HEK293 (cell line): ENCODE measurements at regions not wholly inside any gene's neighbourhood (a gene's known extent, or its start where the extent isn't known, plus 50 kb on each side); places are given as distances from the start of the nearest gene placed in this dataset.
A peak's percentile ranks its signal among the peaks of the same experiment; 100 is the strongest.

ENCODE experiments used
- CTCF ChIA-PET: fragments of 350-600 bp; formaldehyde crosslinking; extraction: SDS; loops from one replicate; lab custom pipeline; 2021; ENCODE audit warnings: antibody characterized with exemption; lab: Yijun Ruan, JAX
- POLR2A ChIA-PET: fragments of 300-600 bp; formaldehyde crosslinking; extraction: SDS; loops from one replicate; lab custom pipeline; 2020; ENCODE audit warnings: antibody characterized with exemption, inconsistent platforms; lab: Yijun Ruan, JAX
- H3K27ac ChIP-seq: fragments of 200-500 bp; sonication (Bioruptor generic); 2 replicates; pipeline ENCODE4 v1.5.1; 2014; ENCODE audit warnings: low read depth, low read length, control low read depth, inconsistent platforms; ENCODE audit errors: extremely low read depth
- H3K36me3 ChIP-seq, 2 experiments: fragments of 200-500 bp in 1 of 2; sonication (Bioruptor generic) in 1 of 2; 1 replicate in 1 of 2; 2 replicates in 1 of 2; pipeline ENCODE4 v1.5.1; 2014 to 2017; ENCODE audit warnings: inconsistent platforms in 2 of 2, low read length in 2 of 2; ENCODE audit not compliant: control insufficient read depth in 2 of 2, insufficient read depth in 1 of 2
- H3K4me1 ChIP-seq: fragments of 200-500 bp; sonication (Bioruptor generic); 2 replicates; pipeline ENCODE4 v1.5.1; 2014; ENCODE audit warnings: mild to moderate bottlenecking, low read length, inconsistent platforms; ENCODE audit not compliant: control insufficient read depth, insufficient read depth
- H3K4me3 ChIP-seq: 2 replicates; pipeline ENCODE4 v1.5.1; 2011; ENCODE audit warnings: low read depth, mild to moderate bottlenecking, control low read depth, low read length, moderate library complexity
- H3K9me3 ChIP-seq: fragments of 200-500 bp; sonication (Bioruptor generic); 2 replicates; pipeline ENCODE4 v1.5.1; 2014; ENCODE audit warnings: low read depth, low read length, inconsistent platforms; ENCODE audit not compliant: control insufficient read depth, insufficient read depth
- GFI1B ChIP-seq: fragments of 450-650 bp; formaldehyde crosslinking; IDR thresholded peaks from 2 replicates; pipeline ENCODE4 v1.5.1; 2016; ENCODE audit warnings: missing biosample characterization, missing genetic modification characterization
- GLI4 ChIP-seq: fragments of 450-650 bp; formaldehyde crosslinking; IDR thresholded peaks from 2 replicates; pipeline ENCODE4 v1.5.1; 2016; ENCODE audit warnings: missing biosample characterization, missing genetic modification characterization
- KLF16 ChIP-seq: fragments of 450-650 bp; formaldehyde crosslinking; IDR thresholded peaks from 2 replicates; pipeline ENCODE4 v1.5.1; 2017; ENCODE audit warnings: missing biosample characterization, missing genetic modification characterization
- REPIN1 ChIP-seq: fragments of 450-650 bp; formaldehyde crosslinking; IDR thresholded peaks from 2 replicates; pipeline ENCODE4 v1.5.1; 2017; ENCODE audit warnings: missing biosample characterization, missing genetic modification characterization, low read depth
- SETDB1 ChIP-seq: IDR thresholded peaks from one replicate; pipeline ENCODE4 v1.6.1; 2017; ENCODE audit warnings: mild to moderate bottlenecking, low read length, moderate library complexity, mixed read lengths; ENCODE audit not compliant: insufficient read length
- SP3 ChIP-seq: fragments of 450-650 bp; formaldehyde crosslinking; IDR thresholded peaks from 2 replicates; pipeline ENCODE4 v1.5.1; 2016; ENCODE audit warnings: missing biosample characterization, missing genetic modification characterization
- WT1 ChIP-seq: fragments of 450-650 bp; formaldehyde crosslinking; IDR thresholded peaks from 2 replicates; pipeline ENCODE4 v1.5.1; 2016; ENCODE audit warnings: missing biosample characterization, missing genetic modification characterization
- YY2 ChIP-seq: fragments of 450-650 bp; formaldehyde crosslinking; IDR thresholded peaks from 2 replicates; pipeline ENCODE4 v1.5.1; 2016; ENCODE audit warnings: missing biosample characterization, missing genetic modification characterization
- ZNF138 ChIP-seq: fragments of 450-650 bp; formaldehyde crosslinking; IDR thresholded peaks from 2 replicates; pipeline ENCODE4 v1.5.1; 2016; ENCODE audit warnings: missing biosample characterization, missing genetic modification characterization, borderline replicate concordance
- ZNF155 ChIP-seq: fragments of 450-650 bp; formaldehyde crosslinking; IDR thresholded peaks from 2 replicates; pipeline ENCODE4 v1.5.1; 2016; ENCODE audit warnings: missing biosample characterization, missing genetic modification characterization
- ZNF202 ChIP-seq: fragments of 450-650 bp; formaldehyde crosslinking; IDR thresholded peaks from 2 replicates; pipeline ENCODE4 v1.5.1; 2016; ENCODE audit warnings: missing biosample characterization, missing genetic modification characterization, borderline replicate concordance
- ZNF239 ChIP-seq: fragments of 450-650 bp; formaldehyde crosslinking; IDR thresholded peaks from 2 replicates; pipeline ENCODE4 v1.5.1; 2016; ENCODE audit warnings: missing biosample characterization, missing genetic modification characterization
- ZNF266 ChIP-seq: fragments of 450-650 bp; formaldehyde crosslinking; IDR thresholded peaks from 2 replicates; pipeline ENCODE4 v1.5.1; 2016; ENCODE audit warnings: missing biosample characterization, missing genetic modification characterization, low read depth
- ZNF473 ChIP-seq: fragments of 450-650 bp; formaldehyde crosslinking; IDR thresholded peaks from 2 replicates; pipeline ENCODE4 v1.5.1; 2017; ENCODE audit warnings: missing biosample characterization, missing genetic modification characterization
- ZNF561 ChIP-seq: fragments of 450-650 bp; IDR thresholded peaks from 2 replicates; pipeline ENCODE4 v1.5.1; 2018; ENCODE audit warnings: missing biosample characterization, missing genetic modification characterization, borderline replicate concordance
- ZNF585B ChIP-seq: fragments of 450-650 bp; formaldehyde crosslinking; IDR thresholded peaks from 2 replicates; pipeline ENCODE4 v1.5.1; 2016; ENCODE audit warnings: missing biosample characterization, missing genetic modification characterization
- ZNF658 ChIP-seq: fragments of 450-650 bp; formaldehyde crosslinking; IDR thresholded peaks from 2 replicates; pipeline ENCODE4; 2016; ENCODE audit warnings: missing biosample characterization, missing genetic modification characterization
- ZNF785 ChIP-seq: fragments of 450-650 bp; formaldehyde crosslinking; IDR thresholded peaks from 2 replicates; pipeline ENCODE4 v1.5.1; 2016; ENCODE audit warnings: missing biosample characterization, missing genetic modification characterization
- TF ChIP-seq, protein P1 (sequence below): fragments of 450-650 bp; formaldehyde crosslinking; IDR thresholded peaks from 2 replicates; pipeline ENCODE4 v1.5.1; 2017; ENCODE audit warnings: missing biosample characterization, missing genetic modification characterization
- TF ChIP-seq, protein P2 (sequence below): fragments of 450-650 bp; formaldehyde crosslinking; IDR thresholded peaks from 2 replicates; pipeline ENCODE4 v1.5.1; 2017; ENCODE audit warnings: missing biosample characterization, mild to moderate bottlenecking, missing genetic modification characterization, moderate library complexity
- TF ChIP-seq, protein P3 (sequence below): fragments of 450-650 bp; formaldehyde crosslinking; conservative IDR thresholded peaks from 2 replicates; pipeline ENCODE4 v1.5.1; 2016; ENCODE audit warnings: low read depth, missing biosample characterization, missing genetic modification characterization
- TF ChIP-seq, protein P4 (sequence below): fragments of 450-650 bp; formaldehyde crosslinking; IDR thresholded peaks from 2 replicates; pipeline ENCODE4 v1.5.1; 2016; ENCODE audit warnings: missing biosample characterization, missing genetic modification characterization, low read depth
- TF ChIP-seq, protein P5 (sequence below): fragments of 450-650 bp; formaldehyde crosslinking; optimal IDR thresholded peaks from 2 replicates; pipeline ENCODE3; 2016; ENCODE audit warnings: missing biosample characterization, mild to moderate bottlenecking, missing genetic modification characterization
- TF ChIP-seq, protein P6 (sequence below): fragments of 450-650 bp; formaldehyde crosslinking; IDR thresholded peaks from 2 replicates; pipeline ENCODE4; 2016; ENCODE audit warnings: missing biosample characterization, missing genetic modification characterization
- TF ChIP-seq, protein P7 (sequence below): fragments of 450-650 bp; formaldehyde crosslinking; IDR thresholded peaks from 2 replicates; pipeline ENCODE4 v1.5.1; 2016; ENCODE audit warnings: missing biosample characterization, missing genetic modification characterization

DNA sequence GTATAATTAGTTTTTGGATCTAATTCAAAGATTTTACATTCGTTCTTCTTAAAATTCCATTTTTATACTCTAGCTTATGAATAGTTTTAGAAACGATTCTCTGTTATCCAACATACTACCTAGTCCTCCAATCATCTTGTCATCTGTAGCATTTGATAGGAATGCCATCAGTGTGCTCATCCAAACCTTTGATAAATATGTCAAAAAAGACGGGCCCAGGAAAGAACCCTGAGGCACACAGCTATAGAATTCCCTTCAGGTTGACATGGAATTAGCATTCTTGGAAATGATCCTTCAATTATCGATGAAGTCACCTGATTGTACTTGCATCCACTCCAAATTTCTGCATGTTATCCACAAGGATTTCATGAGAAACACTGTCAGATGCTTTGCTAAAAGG lies 64.8 kb upstream of the EFNA5 start (continued):
- TF ChIP-seq, protein P1, sequence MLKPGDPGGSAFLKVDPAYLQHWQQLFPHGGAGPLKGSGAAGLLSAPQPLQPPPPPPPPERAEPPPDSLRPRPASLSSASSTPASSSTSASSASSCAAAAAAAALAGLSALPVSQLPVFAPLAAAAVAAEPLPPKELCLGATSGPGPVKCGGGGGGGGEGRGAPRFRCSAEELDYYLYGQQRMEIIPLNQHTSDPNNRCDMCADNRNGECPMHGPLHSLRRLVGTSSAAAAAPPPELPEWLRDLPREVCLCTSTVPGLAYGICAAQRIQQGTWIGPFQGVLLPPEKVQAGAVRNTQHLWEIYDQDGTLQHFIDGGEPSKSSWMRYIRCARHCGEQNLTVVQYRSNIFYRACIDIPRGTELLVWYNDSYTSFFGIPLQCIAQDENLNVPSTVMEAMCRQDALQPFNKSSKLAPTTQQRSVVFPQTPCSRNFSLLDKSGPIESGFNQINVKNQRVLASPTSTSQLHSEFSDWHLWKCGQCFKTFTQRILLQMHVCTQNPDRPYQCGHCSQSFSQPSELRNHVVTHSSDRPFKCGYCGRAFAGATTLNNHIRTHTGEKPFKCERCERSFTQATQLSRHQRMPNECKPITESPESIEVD (tag by site-specific recombination), result no peak
- TF ChIP-seq GFI1B (no peak), ZNF239 (tag by site-specific recombination) (no peak), ZNF561 (tag by site-specific recombination) (no peak), ZNF266 (tag by site-specific recombination) (no peak), ZNF138 (no peak), ZNF473 (no peak), ZNF785 (tag by site-specific recombination) (no peak), ZNF202 (tag by site-specific recombination) (no peak), YY2 (no peak), REPIN1 (tag by site-specific recombination) (no peak)
- TF ChIP-seq, protein P2, sequence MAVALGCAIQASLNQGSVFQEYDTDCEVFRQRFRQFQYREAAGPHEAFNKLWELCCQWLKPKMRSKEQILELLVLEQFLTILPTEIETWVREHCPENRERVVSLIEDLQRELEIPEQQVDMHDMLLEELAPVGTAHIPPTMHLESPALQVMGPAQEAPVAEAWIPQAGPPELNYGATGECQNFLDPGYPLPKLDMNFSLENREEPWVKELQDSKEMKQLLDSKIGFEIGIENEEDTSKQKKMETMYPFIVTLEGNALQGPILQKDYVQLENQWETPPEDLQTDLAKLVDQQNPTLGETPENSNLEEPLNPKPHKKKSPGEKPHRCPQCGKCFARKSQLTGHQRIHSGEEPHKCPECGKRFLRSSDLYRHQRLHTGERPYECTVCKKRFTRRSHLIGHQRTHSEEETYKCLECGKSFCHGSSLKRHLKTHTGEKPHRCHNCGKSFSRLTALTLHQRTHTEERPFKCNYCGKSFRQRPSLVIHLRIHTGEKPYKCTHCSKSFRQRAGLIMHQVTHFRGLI (tag by site-specific recombination), result no peak
- TF ChIP-seq, protein P3, sequence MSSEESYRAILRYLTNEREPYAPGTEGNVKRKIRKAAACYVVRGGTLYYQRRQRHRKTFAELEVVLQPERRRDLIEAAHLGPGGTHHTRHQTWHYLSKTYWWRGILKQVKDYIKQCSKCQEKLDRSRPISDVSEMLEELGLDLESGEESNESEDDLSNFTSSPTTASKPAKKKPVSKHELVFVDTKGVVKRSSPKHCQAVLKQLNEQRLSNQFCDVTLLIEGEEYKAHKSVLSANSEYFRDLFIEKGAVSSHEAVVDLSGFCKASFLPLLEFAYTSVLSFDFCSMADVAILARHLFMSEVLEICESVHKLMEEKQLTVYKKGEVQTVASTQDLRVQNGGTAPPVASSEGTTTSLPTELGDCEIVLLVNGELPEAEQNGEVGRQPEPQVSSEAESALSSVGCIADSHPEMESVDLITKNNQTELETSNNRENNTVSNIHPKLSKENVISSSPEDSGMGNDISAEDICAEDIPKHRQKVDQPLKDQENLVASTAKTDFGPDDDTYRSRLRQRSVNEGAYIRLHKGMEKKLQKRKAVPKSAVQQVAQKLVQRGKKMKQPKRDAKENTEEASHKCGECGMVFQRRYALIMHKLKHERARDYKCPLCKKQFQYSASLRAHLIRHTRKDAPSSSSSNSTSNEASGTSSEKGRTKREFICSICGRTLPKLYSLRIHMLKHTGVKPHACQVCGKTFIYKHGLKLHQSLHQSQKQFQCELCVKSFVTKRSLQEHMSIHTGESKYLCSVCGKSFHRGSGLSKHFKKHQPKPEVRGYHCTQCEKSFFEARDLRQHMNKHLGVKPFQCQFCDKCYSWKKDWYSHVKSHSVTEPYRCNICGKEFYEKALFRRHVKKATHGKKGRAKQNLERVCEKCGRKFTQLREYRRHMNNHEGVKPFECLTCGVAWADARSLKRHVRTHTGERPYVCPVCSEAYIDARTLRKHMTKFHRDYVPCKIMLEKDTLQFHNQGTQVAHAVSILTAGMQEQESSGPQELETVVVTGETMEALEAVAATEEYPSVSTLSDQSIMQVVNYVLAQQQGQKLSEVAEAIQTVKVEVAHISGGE (tag by site-specific recombination), result no peak

DNA sequence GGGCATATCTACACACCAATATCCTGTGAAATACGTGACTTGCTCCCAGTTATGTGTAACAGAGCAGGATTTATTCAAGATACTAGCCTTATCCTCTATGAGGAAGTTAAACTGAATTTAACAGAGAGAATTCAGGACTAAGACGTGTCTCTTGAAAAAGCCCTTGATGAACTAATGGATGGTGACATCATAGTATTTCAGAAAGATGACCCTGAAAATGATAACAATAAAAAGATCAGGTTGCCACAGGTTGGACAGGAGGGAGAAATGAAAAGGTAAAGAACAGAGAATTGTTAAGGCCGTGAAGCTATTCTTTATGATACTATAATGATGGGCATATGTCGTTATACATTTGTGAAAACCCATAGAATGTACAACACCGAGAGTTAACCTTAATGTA lies 56.2 kb upstream of the EFNA5 start:
- Histone ChIP-seq H3K36me3 (no peaks in the 10 kb centered on the region), H3K9me3 (no peaks in the 10 kb centered on the region), H3K4me3 (no peak overlapping the region), H3K4me1 (no peaks in the 10 kb centered on the region), H3K27ac (no peak overlapping the region)
- ChIA-PET POLR2A (no interaction called here), CTCF (no interaction called here)
- TF ChIP-seq, protein P4, sequence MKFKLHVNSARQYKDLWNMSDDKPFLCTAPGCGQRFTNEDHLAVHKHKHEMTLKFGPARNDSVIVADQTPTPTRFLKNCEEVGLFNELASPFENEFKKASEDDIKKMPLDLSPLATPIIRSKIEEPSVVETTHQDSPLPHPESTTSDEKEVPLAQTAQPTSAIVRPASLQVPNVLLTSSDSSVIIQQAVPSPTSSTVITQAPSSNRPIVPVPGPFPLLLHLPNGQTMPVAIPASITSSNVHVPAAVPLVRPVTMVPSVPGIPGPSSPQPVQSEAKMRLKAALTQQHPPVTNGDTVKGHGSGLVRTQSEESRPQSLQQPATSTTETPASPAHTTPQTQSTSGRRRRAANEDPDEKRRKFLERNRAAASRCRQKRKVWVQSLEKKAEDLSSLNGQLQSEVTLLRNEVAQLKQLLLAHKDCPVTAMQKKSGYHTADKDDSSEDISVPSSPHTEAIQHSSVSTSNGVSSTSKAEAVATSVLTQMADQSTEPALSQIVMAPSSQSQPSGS (tag by site-specific recombination), result 0 out of 2 replicates have a peak, but pooled peaks have one; percentile 51
- TF ChIP-seq SP3 (tag by site-specific recombination), result no peak
- no peak for TF ChIP-seq GLI4 (tag by site-specific recombination)

DNA sequence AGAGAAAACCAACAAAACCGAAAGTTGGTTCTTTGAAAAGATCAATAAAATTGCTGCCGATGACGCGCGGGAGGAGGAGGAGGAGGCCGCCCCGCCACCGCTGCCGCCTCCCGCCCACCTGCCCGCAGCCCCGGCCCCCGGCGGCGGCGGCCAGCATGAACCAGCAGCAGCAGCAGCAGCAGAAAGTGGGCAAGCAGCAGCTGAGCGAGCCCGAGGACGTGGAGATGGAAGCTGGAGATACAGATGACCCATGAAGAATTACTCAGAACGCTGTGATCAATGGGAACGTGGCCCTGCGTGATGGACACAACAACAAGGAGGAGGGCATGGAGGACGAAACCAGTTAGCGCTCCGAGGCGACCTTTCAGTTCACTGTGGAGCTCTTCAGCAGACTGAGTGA lies 53.9 kb upstream of the EFNA5 start:
- Histone ChIP-seq H3K4me3 (no peak overlapping the region), H3K36me3 (no peaks in the 10 kb centered on the region), H3K9me3 (no peaks in the 10 kb centered on the region), H3K4me1 (no peaks in the 10 kb centered on the region), H3K27ac (no peak overlapping the region)
- POLR2A ChIA-PET, result no interaction called here
- CTCF ChIA-PET, result no interaction called here
- TF ChIP-seq ZNF155 (no peak), WT1 (tag by site-specific recombination) (no peak), ZNF585B (tag by site-specific recombination) (no peak), KLF16 (tag by site-specific recombination) (no peak), ZNF658 (tag by site-specific recombination) (no peak), SETDB1 (no peak)
- TF ChIP-seq, protein P5, sequence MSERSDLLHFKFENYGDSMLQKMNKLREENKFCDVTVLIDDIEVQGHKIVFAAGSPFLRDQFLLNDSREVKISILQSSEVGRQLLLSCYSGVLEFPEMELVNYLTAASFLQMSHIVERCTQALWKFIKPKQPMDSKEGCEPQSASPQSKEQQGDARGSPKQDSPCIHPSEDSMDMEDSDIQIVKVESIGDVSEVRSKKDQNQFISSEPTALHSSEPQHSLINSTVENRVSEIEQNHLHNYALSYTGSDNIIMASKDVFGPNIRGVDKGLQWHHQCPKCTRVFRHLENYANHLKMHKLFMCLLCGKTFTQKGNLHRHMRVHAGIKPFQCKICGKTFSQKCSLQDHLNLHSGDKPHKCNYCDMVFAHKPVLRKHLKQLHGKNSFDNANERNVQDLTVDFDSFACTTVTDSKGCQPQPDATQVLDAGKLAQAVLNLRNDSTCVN (tag by site-specific recombination), result no peak
- TF ChIP-seq, protein P6, sequence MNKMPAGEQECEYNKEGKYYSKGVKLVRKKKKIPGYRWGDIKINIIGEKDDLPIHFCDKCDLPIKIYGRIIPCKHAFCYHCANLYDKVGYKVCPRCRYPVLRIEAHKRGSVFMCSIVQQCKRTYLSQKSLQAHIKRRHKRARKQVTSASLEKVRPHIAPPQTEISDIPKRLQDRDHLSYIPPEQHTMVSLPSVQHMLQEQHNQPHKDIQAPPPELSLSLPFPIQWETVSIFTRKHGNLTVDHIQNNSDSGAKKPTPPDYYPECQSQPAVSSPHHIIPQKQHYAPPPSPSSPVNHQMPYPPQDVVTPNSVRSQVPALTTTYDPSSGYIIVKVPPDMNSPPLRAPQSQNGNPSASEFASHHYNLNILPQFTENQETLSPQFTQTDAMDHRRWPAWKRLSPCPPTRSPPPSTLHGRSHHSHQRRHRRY (tag by site-specific recombination), result no peak
- TF ChIP-seq, protein P7, sequence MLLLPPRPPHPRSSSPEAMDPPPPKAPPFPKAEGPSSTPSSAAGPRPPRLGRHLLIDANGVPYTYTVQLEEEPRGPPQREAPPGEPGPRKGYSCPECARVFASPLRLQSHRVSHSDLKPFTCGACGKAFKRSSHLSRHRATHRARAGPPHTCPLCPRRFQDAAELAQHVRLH, result no peak
